ENCODE measurements at regions not wholly inside any gene's neighbourhood (a gene's known extent, or its start where the extent isn't known, plus 50 kb on each side); places are given as distances from the start of the nearest gene placed in this dataset.

DNA sequence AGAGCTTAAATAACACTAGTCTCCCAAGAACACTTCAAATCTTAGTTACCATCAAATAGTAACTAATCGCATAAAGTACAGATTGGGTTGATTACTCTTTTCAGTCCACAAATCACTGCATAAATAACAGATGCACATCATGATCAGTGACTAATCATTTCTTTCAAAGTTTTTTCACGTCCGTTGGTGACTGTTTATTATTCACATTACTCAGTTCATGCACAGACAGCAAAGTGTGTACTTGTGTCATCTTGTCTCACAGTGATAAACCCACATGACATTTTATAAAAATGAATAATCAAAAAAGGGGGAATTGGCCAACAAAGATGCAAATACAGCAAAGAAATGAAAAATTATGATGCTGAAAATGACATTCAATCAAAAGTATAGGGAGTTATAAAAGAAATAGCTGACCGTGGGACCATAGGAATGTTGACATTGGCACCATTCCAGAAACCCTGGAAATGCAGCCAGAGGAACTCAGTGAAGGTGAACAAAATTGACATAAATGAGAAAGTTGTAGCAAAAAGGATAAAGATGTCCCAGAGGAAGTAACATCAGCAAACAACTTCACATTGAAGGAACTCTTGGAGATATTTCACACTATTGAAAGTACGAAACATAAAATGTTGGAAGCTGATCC is 161.5 kb downstream of the SOX3 start:
- TF ChIP-seq POLR2A (IDR thresholded peaks at IDR 0.05; ENCODE audit: low read depth, low read length): no peak
- TF ChIP-seq, protein P1, sequence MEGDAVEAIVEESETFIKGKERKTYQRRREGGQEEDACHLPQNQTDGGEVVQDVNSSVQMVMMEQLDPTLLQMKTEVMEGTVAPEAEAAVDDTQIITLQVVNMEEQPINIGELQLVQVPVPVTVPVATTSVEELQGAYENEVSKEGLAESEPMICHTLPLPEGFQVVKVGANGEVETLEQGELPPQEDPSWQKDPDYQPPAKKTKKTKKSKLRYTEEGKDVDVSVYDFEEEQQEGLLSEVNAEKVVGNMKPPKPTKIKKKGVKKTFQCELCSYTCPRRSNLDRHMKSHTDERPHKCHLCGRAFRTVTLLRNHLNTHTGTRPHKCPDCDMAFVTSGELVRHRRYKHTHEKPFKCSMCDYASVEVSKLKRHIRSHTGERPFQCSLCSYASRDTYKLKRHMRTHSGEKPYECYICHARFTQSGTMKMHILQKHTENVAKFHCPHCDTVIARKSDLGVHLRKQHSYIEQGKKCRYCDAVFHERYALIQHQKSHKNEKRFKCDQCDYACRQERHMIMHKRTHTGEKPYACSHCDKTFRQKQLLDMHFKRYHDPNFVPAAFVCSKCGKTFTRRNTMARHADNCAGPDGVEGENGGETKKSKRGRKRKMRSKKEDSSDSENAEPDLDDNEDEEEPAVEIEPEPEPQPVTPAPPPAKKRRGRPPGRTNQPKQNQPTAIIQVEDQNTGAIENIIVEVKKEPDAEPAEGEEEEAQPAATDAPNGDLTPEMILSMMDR (IDR thresholded peaks at IDR 0.05; ENCODE audit: extremely low read depth in 1 of 2, insufficient read depth in 1 of 2, low read depth in 1 of 2, low read length in 2 of 2): no peak

Measured in endothelial cell of umbilical vein (primary cell).